Nephron (organoid): ENCODE measurements at regions not wholly inside any gene's neighbourhood (a gene's known extent, or its start where the extent isn't known, plus 50 kb on each side); places are given as distances from the start of the nearest gene placed in this dataset.
"Not testable (repeated sequence)": the region's sequence is repeated elsewhere in the genome, so short reads cannot be mapped to it uniquely, and the experiment has no call there.

Source experiments
- H3K27ac Mint-ChIP-seq, 3 experiments: 2 replicates each; pipeline ENCODE4 v1.8.0; 2020; ENCODE audit warnings: mixed read lengths in 3 of 3, mild to moderate bottlenecking in 2 of 3, moderate library complexity in 1 of 3
- H3K27me3 Mint-ChIP-seq: 2 replicates; pipeline ENCODE4 v1.8.0; 2021; ENCODE audit warnings: low read depth, mild to moderate bottlenecking, moderate library complexity, mixed read lengths
- H3K36me3 Mint-ChIP-seq: 2 replicates; pipeline ENCODE4 v1.8.0; 2020; ENCODE audit warnings: low read depth, mixed read lengths
- H3K4me1 Mint-ChIP-seq: 2 replicates; pipeline ENCODE4 v1.8.0; 2020; ENCODE audit warnings: mixed read lengths
- H3K4me3 Mint-ChIP-seq, 3 experiments: 2 replicates each; pipeline ENCODE4 v1.8.0; 2020; ENCODE audit warnings: mild to moderate bottlenecking in 3 of 3, mixed read lengths in 3 of 3, moderate library complexity in 2 of 3
- H3K9me3 Mint-ChIP-seq: 2 replicates; pipeline ENCODE4 v1.8.0; 2020; ENCODE audit warnings: mixed read lengths
- CTCF ChIP-seq, 3 experiments: fragments of 200-600 bp; sonication (generic); IDR thresholded peaks; one replicate each; pipeline ENCODE4 v1.5.0; 2021; ENCODE audit warnings: antibody characterized with exemption in 3 of 3; ENCODE audit not compliant: unreplicated experiment in 3 of 3

DNA sequence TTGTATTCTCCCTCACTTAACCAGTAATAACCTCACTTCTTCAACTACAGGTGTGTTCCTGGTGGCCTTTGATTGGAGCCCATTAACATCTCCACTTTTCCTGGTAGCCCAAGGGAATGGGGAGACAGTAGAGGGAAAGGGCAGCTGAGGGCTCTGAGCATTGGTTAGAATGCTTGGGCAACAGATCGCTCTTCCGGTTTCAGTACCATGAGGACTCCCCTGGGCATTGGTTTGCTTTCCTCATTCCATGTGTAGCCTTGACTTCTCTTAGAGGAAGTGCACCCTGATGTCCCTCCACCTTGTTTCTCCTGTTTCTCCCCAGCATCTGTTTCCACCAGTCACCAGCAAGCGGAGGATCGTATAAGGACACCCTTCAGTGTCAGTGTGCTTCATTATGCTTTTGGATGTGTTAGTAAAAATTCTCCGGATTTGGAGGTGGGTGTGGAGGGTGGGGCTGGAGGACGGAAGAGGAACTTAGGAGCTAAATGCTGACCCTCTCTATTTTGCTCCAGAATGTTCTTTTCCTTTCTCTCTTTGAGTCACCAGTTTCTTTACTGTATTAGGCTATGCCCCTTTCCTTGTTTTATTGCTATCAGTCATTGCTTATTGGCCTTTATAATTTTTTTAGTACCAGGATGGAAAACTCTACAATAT lies 50.6 kb upstream of the ZNG1B start:
- not testable (repeated sequence) for H3K4me3 Mint-ChIP-seq, H3K9me3 Mint-ChIP-seq, H3K4me1 Mint-ChIP-seq, H3K27ac Mint-ChIP-seq, H3K36me3 Mint-ChIP-seq
- H3K27me3 Mint-ChIP-seq: peaks cover 11% of the 10 kb centered on the region

- H3K27ac Mint-ChIP-seq, H3K9me3 Mint-ChIP-seq, H3K4me3 Mint-ChIP-seq, H3K36me3 Mint-ChIP-seq, H3K4me1 Mint-ChIP-seq: not testable (repeated sequence)
- H3K27me3 Mint-ChIP-seq: peaks cover 12% of the 10 kb centered on the region
Measured at GRCh38 chr2:113379621-113380020, 57.9 kb upstream of the ZNG1B start.

GRCh38 chr2:113376913-113377445 lies 60.5 kb upstream of the ZNG1B start:
- Mint-ChIP-seq H3K4me1 (no peaks in the 10 kb centered on the region), H3K36me3 (no peaks in the 10 kb centered on the region), H3K9me3 (no peaks in the 10 kb centered on the region), H3K27ac (no peak overlapping the region), H3K4me3 (no peak overlapping the region), H3K27me3 (peaks cover 19% of the 10 kb centered on the region)
- TF ChIP-seq CTCF (IDR thresholded peaks at IDR 0.05; ENCODE audit: unreplicated experiment in 3 of 3): no peak

- Mint-ChIP-seq H3K36me3 (no peaks in the 10 kb centered on the region), H3K4me1 (no peaks in the 10 kb centered on the region), H3K9me3 (no peaks in the 10 kb centered on the region), H3K27me3 (peaks cover 20% of the 10 kb centered on the region), H3K27ac (no peak overlapping the region), H3K4me3 (no peak overlapping the region)
- no peak for TF ChIP-seq CTCF (IDR thresholded peaks at IDR 0.05; ENCODE audit: unreplicated experiment in 3 of 3)
Measured at GRCh38 chr2:113376253-113376912, 61.1 kb upstream of the ZNG1B start.

DNA sequence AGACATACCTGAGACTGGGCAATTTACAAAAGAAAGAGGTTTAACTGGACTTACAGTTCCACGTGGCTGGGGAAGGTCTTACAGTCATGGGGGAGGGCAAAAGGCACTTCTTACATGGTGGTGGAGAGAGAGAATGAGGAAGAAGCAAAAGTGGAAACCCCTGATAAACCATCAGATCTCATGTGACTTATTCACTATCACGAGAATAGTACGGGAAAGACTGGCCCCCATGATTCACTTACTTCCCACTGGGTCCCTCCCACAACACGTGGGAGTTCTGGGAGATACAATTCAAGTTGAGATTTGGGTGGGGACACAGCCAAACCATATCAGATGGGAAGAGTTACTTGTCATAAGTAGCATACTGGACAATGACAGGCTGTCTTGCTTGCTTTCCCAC lies 62.6 kb upstream of the ZNG1B start:
- not testable (repeated sequence) for H3K9me3 Mint-ChIP-seq, H3K36me3 Mint-ChIP-seq, H3K27ac Mint-ChIP-seq, H3K4me1 Mint-ChIP-seq, H3K4me3 Mint-ChIP-seq
- peaks cover 22% of the 10 kb centered on the region for H3K27me3 Mint-ChIP-seq

DNA sequence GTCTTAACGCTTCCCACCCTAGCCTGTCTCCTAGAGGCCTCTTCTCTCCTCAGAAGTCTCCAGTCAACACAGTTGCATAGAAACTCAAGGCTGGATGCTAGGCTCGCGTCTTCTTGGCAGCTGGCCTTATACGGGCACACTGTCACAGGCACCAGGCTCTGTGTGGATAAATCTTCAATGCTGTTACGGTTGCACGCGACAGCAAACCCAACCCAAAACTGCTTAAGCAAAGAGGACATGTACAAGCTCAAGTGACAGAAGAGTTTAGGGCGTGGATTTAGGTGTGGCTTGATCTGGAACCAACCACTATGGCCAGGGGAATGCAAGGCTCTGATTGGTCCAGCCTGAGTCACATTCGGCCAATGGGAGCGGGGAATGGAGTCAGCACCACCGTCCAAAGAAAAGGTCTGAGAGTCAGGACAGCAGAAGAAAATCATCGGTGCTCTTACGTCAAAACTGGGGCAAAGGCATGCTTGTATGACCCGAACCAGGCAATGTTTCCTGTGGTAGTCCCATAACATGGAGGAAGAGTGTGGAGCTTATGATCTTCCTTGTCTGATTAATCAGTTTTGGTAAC lies 65.1 kb upstream of the ZNG1B start:
- peaks cover 27% of the 10 kb centered on the region for H3K27me3 Mint-ChIP-seq
- H3K4me3 Mint-ChIP-seq: not testable (repeated sequence)

GRCh38 chr2:113370478-113371091 lies 66.9 kb upstream of the ZNG1B start:
- H3K4me1 Mint-ChIP-seq: no peaks in the 10 kb centered on the region
- peak overlapping the region in 1 of 3 experiments; percentile 22 for H3K27ac Mint-ChIP-seq
- no peak overlapping the region for H3K4me3 Mint-ChIP-seq
- no peaks in the 10 kb centered on the region for H3K9me3 Mint-ChIP-seq
- H3K27me3 Mint-ChIP-seq: peaks cover 39% of the 10 kb centered on the region
- no peaks in the 10 kb centered on the region for H3K36me3 Mint-ChIP-seq
- peak; percentile 67 to 83 (median 82) for TF ChIP-seq CTCF (IDR thresholded peaks at IDR 0.05; ENCODE audit: unreplicated experiment in 3 of 3)

More for the DNA sequence above, 65.1 kb upstream of the ZNG1B start:
- H3K36me3 Mint-ChIP-seq, H3K9me3 Mint-ChIP-seq, H3K4me1 Mint-ChIP-seq, H3K27ac Mint-ChIP-seq: not testable (repeated sequence)
